ENCODE measurements at regions not wholly inside any gene's neighbourhood (a gene's known extent, or its start where the extent isn't known, plus 50 kb on each side); places are given as distances from the start of the nearest gene placed in this dataset.

DNA sequence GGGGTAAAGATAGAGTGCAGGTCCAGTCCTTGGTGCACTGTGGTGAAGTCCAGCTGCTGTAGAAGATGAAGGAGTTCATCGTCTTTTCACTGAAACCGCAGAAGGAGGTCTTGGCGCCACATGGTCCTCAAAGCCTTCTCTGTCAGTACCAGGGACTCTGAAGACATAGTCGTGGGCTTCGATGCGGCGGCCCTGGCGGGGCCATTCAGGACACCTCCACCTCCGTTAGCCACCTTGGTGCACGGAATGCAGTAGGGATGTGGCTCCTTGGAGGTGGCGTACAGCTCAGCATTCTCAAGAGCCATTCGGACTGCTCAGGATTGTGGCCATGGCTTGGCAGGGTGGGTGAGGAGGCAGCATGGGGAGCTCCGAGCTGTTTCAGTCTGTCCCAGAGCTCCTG lies 418.8 kb downstream of the SUCLG1 start:
- no TSS peak for BruUV-seq (replicated peaks)
- no peaks in the 10 kb centered on the region for H3K9me3 ChIP-seq (ENCODE audit: low read depth, low read length, poor library complexity, severe bottlenecking)
- no peaks in the 10 kb centered on the region for H3K36me3 ChIP-seq (ENCODE audit: insufficient read depth, low read length, poor library complexity, severe bottlenecking)
- CTCF ChIA-PET, result no interaction called here
- POLR2A ChIA-PET (ENCODE audit: low non-redundant PET), result no interaction called here
- DNase-seq (ENCODE audit: low spot score), result no peak
- intact Hi-C loops (cut with micrococcal nuclease; ENCODE audit: unreplicated experiment), result no loop called here
- peaks cover 10% of the 10 kb centered on the region for H3K4me1 ChIP-seq (ENCODE audit: insufficient read depth, low read length, poor library complexity, severe bottlenecking)
- no peak overlapping the region for H3K4me3 ChIP-seq (ENCODE audit: low read depth, low read length, poor library complexity, severe bottlenecking)
- TF ChIP-seq, protein P1, sequence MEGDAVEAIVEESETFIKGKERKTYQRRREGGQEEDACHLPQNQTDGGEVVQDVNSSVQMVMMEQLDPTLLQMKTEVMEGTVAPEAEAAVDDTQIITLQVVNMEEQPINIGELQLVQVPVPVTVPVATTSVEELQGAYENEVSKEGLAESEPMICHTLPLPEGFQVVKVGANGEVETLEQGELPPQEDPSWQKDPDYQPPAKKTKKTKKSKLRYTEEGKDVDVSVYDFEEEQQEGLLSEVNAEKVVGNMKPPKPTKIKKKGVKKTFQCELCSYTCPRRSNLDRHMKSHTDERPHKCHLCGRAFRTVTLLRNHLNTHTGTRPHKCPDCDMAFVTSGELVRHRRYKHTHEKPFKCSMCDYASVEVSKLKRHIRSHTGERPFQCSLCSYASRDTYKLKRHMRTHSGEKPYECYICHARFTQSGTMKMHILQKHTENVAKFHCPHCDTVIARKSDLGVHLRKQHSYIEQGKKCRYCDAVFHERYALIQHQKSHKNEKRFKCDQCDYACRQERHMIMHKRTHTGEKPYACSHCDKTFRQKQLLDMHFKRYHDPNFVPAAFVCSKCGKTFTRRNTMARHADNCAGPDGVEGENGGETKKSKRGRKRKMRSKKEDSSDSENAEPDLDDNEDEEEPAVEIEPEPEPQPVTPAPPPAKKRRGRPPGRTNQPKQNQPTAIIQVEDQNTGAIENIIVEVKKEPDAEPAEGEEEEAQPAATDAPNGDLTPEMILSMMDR (conservative IDR thresholded peaks at IDR 0.05; ENCODE audit: low read depth, low read length), result no peak
- no peak for TF ChIP-seq EZH2 (IDR thresholded peaks at IDR 0.05; ENCODE audit: borderline replicate concordance, low read depth, low read length, poor library complexity, severe bottlenecking)
- peaks cover 5% of the 10 kb centered on the region for H3K27me3 ChIP-seq (replicated peaks; ENCODE audit: insufficient read depth, low read depth, low read length, poor library complexity)
- no peak overlapping the region for H3K27ac ChIP-seq (ENCODE audit: low read depth, low read length, poor library complexity, severe bottlenecking)

DNA sequence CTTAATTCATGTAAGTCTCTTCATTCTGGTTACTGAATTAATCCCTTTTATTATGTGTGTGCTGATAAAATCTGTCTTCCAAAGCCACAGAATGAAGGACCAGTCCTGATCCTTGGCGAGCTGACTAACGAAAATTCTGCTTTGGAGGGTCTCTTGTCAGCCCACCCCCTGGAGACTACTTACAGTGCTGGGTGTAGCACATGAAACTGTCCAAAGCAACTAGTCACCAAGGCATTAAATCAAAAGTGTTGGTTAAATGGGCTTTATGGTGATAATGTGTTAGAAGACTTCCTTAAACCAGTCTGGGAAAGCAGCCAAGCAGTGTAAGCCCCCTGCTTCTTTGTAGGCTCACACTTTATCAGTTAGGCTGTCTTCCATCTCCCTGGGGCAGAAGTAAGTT lies 420.2 kb downstream of the SUCLG1 start:
- Histone ChIP-seq H3K27ac (ENCODE audit: low read depth, low read length, poor library complexity, severe bottlenecking) (no peak overlapping the region), H3K27me3 (replicated peaks; ENCODE audit: insufficient read depth, low read depth, low read length, poor library complexity) (peaks cover 5% of the 10 kb centered on the region), H3K9me3 (ENCODE audit: low read depth, low read length, poor library complexity, severe bottlenecking) (no peaks in the 10 kb centered on the region), H3K36me3 (ENCODE audit: insufficient read depth, low read length, poor library complexity, severe bottlenecking) (no peaks in the 10 kb centered on the region), H3K4me1 (ENCODE audit: insufficient read depth, low read length, poor library complexity, severe bottlenecking) (peaks cover 10% of the 10 kb centered on the region), H3K4me3 (ENCODE audit: low read depth, low read length, poor library complexity, severe bottlenecking) (no peak overlapping the region)
- BruUV-seq (replicated peaks), result no TSS peak
- intact Hi-C loops (cut with micrococcal nuclease; ENCODE audit: unreplicated experiment), result no loop called here
- TF ChIP-seq, protein P1 (conservative IDR thresholded peaks at IDR 0.05; ENCODE audit: low read depth, low read length), result no peak
- TF ChIP-seq EZH2 (IDR thresholded peaks at IDR 0.05; ENCODE audit: borderline replicate concordance, low read depth, low read length, poor library complexity, severe bottlenecking), result no peak
- POLR2A ChIA-PET (ENCODE audit: low non-redundant PET), result no interaction called here
- CTCF ChIA-PET, result no interaction called here
- peak; percentile 80 for DNase-seq (ENCODE audit: low spot score)

DNA sequence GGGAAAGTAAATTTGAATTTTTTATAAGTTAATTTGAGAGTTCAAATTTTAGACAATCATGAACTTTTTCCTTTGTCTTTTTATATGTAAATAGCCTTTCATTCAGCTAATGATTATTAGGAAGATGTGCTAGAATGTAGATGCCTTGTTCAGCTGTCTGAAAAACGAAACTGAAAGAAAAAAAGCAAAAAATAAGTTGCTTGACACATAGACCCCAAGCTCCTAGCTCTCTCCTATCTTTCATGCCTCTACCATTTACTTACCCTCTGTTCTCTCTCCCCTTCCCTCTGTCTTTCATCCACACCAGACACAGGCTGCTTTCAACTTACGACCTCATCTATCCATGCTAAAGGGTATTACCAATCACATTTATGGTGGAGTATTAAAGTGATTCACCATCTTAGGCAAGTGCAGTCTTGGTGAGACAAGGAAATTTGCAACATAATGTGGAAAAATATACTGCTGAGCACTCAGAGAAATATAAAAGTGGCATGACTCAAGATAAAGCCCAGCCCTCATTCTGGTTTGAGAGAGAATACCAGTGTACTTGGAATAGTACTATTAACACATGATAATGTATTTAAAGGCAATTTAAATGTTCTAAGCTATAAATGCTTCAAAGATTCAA lies 425.6 kb downstream of the SUCLG1 start:
- Histone ChIP-seq H3K36me3 (ENCODE audit: insufficient read depth, low read length, poor library complexity, severe bottlenecking) (no peaks in the 10 kb centered on the region), H3K27ac (ENCODE audit: low read depth, low read length, poor library complexity, severe bottlenecking) (no peak overlapping the region), H3K4me1 (ENCODE audit: insufficient read depth, low read length, poor library complexity, severe bottlenecking) (peaks cover 2% of the 10 kb centered on the region), H3K27me3 (replicated peaks; ENCODE audit: insufficient read depth, low read depth, low read length, poor library complexity) (no peaks in the 10 kb centered on the region), H3K9me3 (ENCODE audit: low read depth, low read length, poor library complexity, severe bottlenecking) (no peaks in the 10 kb centered on the region), H3K4me3 (ENCODE audit: low read depth, low read length, poor library complexity, severe bottlenecking) (no peak overlapping the region)
- no TSS peak for BruUV-seq (replicated peaks)
- no peak for TF ChIP-seq EZH2 (IDR thresholded peaks at IDR 0.05; ENCODE audit: borderline replicate concordance, low read depth, low read length, poor library complexity, severe bottlenecking)
- TF ChIP-seq, protein P1 (conservative IDR thresholded peaks at IDR 0.05; ENCODE audit: low read depth, low read length), result no peak
- ChIA-PET POLR2A (ENCODE audit: low non-redundant PET) (no interaction called here), CTCF (no interaction called here)
- no peak for DNase-seq (ENCODE audit: low spot score)
- intact Hi-C loops (cut with micrococcal nuclease; ENCODE audit: unreplicated experiment), result no loop called here

All from A673 (cell line).